B cell (primary cell): ENCODE measurements at regions not wholly inside any gene's neighbourhood (a gene's known extent, or its start where the extent isn't known, plus 50 kb on each side); places are given as distances from the start of the nearest gene placed in this dataset.

Experiments used
- ATAC-seq: fragments of 200-7000 bp; cut with Tn5 transposase; one replicate; pipeline ENCODE4 v1.10.0; 2021; ENCODE audit warnings: low read depth, mild to moderate bottlenecking, moderate number of reproducible peaks, moderate library complexity
- CTCF ChIA-PET: fragments of 350-600 bp; sonication (Branson Sonifier 250); formaldehyde crosslinking; loops from one replicate; lab custom pipeline; 2021; ENCODE audit warnings: antibody characterized with exemption, inconsistent platforms; lab: Charles Lee
- POLR2A ChIA-PET: fragments of 350-600 bp; sonication (Branson Sonifier 250); formaldehyde crosslinking; loops from one replicate; lab custom pipeline; 2021; ENCODE audit warnings: antibody characterized with exemption; lab: Charles Lee
- DNase-seq: peaks from one replicate; pipeline ENCODE4 v3.0.0; 2013
- H2AFZ ChIP-seq: 2 replicates; pipeline ENCODE4 v1.6.1; 2012; ENCODE audit warnings: mild to moderate bottlenecking, low read depth, low read length; ENCODE audit not compliant: insufficient read depth, poor library complexity, severe bottlenecking
- H3K27ac ChIP-seq, 2 donors: 1 replicate in 1 of 2; 2 replicates in 1 of 2; pipeline ENCODE4 v1.5.1; 2012 to 2013; ENCODE audit warnings: low read length in 2 of 2, mild to moderate bottlenecking in 2 of 2, moderate library complexity in 1 of 2
- H3K27me3 ChIP-seq, 4 experiments: fragments of 200-600 bp in 1 of 4; sonication (generic) in 1 of 4; replicated peaks in 1 of 4; 1 replicate in 2 of 4; 2 replicates in 2 of 4; pipeline versions ENCODE4 v1.6.1 to v1.7.0; 2013 to 2016; ENCODE audit warnings: low read length in 3 of 4, mild to moderate bottlenecking in 2 of 4, mixed read lengths in 1 of 4, moderate library complexity in 1 of 4; ENCODE audit not compliant: insufficient read depth in 4 of 4, control insufficient read depth in 3 of 4; ENCODE audit errors: control extremely low read depth in 1 of 4
- H3K36me3 ChIP-seq, 2 experiments: replicated peaks in 1 of 2; 1 replicate in 1 of 2; 2 replicates in 1 of 2; pipeline versions ENCODE4 v1.6.1 to v1.7.1; 2013; ENCODE audit warnings: low read length in 1 of 2; ENCODE audit not compliant: insufficient read depth in 2 of 2, control insufficient read depth in 1 of 2; ENCODE audit errors: control extremely low read depth in 1 of 2, extremely low read depth in 1 of 2
- H3K4me1 ChIP-seq, 2 donors: fragments of 200-600 bp in 1 of 2; sonication (generic) in 1 of 2; 1 replicate in 1 of 2; 2 replicates in 1 of 2; pipeline versions ENCODE4 v1.5.1 to v1.6.1; 2013 to 2017; ENCODE audit warnings: low read length in 2 of 2; ENCODE audit not compliant: control insufficient read depth in 2 of 2, insufficient read depth in 2 of 2
- H3K4me2 ChIP-seq: replicated peaks from 2 replicates; pipeline ENCODE3; 2012; ENCODE audit warnings: mild to moderate bottlenecking, low read depth, low read length; ENCODE audit not compliant: poor library complexity, severe bottlenecking
- H3K4me3 ChIP-seq, 5 experiments: fragments of 200-600 bp in 1 of 5; sonication (generic) in 1 of 5; 1 replicate in 3 of 5; 2 replicates in 2 of 5; pipeline versions ENCODE4 v1.5.1 to v1.7.0; 2011 to 2016; ENCODE audit warnings: low read length in 4 of 5, mild to moderate bottlenecking in 4 of 5, low read depth in 2 of 5, control low read depth in 1 of 5, moderate library complexity in 1 of 5; ENCODE audit not compliant: insufficient read depth in 1 of 5; ENCODE audit errors: control extremely low read depth in 1 of 5, extremely low read depth in 1 of 5
- H3K79me2 ChIP-seq: fragments of 200-600 bp; sonication (generic); one replicate; pipeline ENCODE4 v1.6.0; 2016; ENCODE audit warnings: low read length; ENCODE audit not compliant: control insufficient read depth, insufficient read depth
- H3K9ac ChIP-seq: fragments of 200-600 bp; sonication (generic); 2 replicates; pipeline ENCODE4 v1.6.1; 2017; ENCODE audit warnings: mild to moderate bottlenecking, low read length, moderate library complexity
- H3K9me3 ChIP-seq, 3 donors: one replicate each; pipeline versions ENCODE4 v1.6.1 to v1.7.1; 2013; ENCODE audit warnings: low read length in 2 of 3; ENCODE audit not compliant: control insufficient read depth in 2 of 3, insufficient read depth in 1 of 3; ENCODE audit errors: control extremely low read depth in 1 of 3
- H4K20me1 ChIP-seq: 2 replicates; pipeline ENCODE4 v1.6.0; 2012; ENCODE audit warnings: mild to moderate bottlenecking, low read length; ENCODE audit not compliant: insufficient read depth, control insufficient read depth, poor library complexity, severe bottlenecking
- H3K27ac Mint-ChIP-seq: one replicate; pipeline ENCODE4 v1.8.0; 2021; ENCODE audit warnings: mixed read lengths
- H3K27me3 Mint-ChIP-seq: one replicate; pipeline ENCODE4 v1.8.0; 2021; ENCODE audit warnings: mixed read lengths
- H3K4me1 Mint-ChIP-seq: one replicate; pipeline ENCODE4 v1.8.0; 2021; ENCODE audit warnings: mixed read lengths
- H3K4me3 Mint-ChIP-seq: one replicate; pipeline ENCODE4 v1.8.0; 2021; ENCODE audit warnings: mixed read lengths
- H3K9me3 Mint-ChIP-seq: one replicate; pipeline ENCODE4 v1.8.0; 2022; ENCODE audit warnings: mixed read lengths; ENCODE audit not compliant: insufficient read depth
- EZH2 ChIP-seq: IDR thresholded peaks from 2 replicates; pipeline ENCODE4 v1.6.1; 2012; ENCODE audit warnings: borderline replicate concordance, low read depth, mild to moderate bottlenecking, moderate library complexity, low read length; ENCODE audit not compliant: insufficient read depth, poor library complexity, severe bottlenecking
- WGBS: methylation state at CpG from one replicate; pipeline ENCODE4 v1.1.5; 2013; ENCODE audit warnings: missing lambda C conversion rate; ENCODE audit not compliant: insufficient coverage; 5-methylcytosine and 5-hydroxymethylcytosine counted together
- intact Hi-C: fragments of 100-400 bp; cut with micrococcal nuclease; formaldehyde crosslinking; loops from one replicate; pipeline ENCODE4 v1.10.0; 2022
- TF ChIP-seq, protein P1 (sequence below): fragments of 200-600 bp; IDR thresholded peaks from one replicate; pipeline ENCODE4 v1.8.0; 2022; ENCODE audit warnings: antibody characterized with exemption, mild to moderate bottlenecking

DNA sequence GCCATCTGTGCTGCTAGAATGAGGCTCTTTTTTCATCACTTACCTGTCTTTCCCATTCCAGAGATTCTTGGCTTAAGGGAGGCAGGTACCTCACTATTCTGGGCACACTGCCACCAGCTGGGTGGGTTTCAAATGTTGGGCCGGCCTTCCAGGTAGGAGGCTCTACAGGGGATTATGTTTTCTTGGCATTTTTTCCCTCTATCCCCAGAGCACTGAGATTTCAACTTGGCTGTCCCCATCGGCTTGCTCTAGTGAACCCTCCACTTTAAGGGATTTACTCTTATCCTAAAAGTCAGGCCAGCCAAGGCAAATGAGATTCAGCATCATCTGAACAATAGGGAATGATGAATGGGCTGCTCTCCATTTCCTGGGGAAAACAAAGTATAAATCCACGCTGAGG is 710.1 kb upstream of the CELF2 start:
- H3K36me3 ChIP-seq: no peaks in the 10 kb centered on the region
- H2AFZ ChIP-seq: no peak overlapping the region
- CTCF ChIA-PET: no interaction called here
- Mint-ChIP-seq H3K9me3 (no peaks in the 10 kb centered on the region), H3K27me3 (no peaks in the 10 kb centered on the region), H3K4me3 (no peak overlapping the region), H3K4me1 (no peaks in the 10 kb centered on the region), H3K27ac (no peak overlapping the region)
- H3K4me1 ChIP-seq: no peaks in the 10 kb centered on the region
- ATAC-seq (no peak), DNase-seq (no peak)
- POLR2A ChIA-PET: no interaction called here
- H3K27me3 ChIP-seq: no peaks in the 10 kb centered on the region
- H3K9ac ChIP-seq: no peak overlapping the region
- H3K4me2 ChIP-seq: no peak overlapping the region
- TF ChIP-seq, protein P1, sequence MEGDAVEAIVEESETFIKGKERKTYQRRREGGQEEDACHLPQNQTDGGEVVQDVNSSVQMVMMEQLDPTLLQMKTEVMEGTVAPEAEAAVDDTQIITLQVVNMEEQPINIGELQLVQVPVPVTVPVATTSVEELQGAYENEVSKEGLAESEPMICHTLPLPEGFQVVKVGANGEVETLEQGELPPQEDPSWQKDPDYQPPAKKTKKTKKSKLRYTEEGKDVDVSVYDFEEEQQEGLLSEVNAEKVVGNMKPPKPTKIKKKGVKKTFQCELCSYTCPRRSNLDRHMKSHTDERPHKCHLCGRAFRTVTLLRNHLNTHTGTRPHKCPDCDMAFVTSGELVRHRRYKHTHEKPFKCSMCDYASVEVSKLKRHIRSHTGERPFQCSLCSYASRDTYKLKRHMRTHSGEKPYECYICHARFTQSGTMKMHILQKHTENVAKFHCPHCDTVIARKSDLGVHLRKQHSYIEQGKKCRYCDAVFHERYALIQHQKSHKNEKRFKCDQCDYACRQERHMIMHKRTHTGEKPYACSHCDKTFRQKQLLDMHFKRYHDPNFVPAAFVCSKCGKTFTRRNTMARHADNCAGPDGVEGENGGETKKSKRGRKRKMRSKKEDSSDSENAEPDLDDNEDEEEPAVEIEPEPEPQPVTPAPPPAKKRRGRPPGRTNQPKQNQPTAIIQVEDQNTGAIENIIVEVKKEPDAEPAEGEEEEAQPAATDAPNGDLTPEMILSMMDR: no peak
- TF ChIP-seq EZH2: no peak
- no peak overlapping the region for H3K4me3 ChIP-seq
- H4K20me1 ChIP-seq: no peaks in the 10 kb centered on the region
- H3K79me2 ChIP-seq: no peaks in the 10 kb centered on the region
- intact Hi-C loops: no loop called here
- no peak overlapping the region for H3K27ac ChIP-seq
- WGBS: no CpG with 5 or more reads among the region's 3 CpGs
- H3K9me3 ChIP-seq: peaks cover 0 to 5% (median 0%) of the 10 kb centered on the region in 3 donors

DNA sequence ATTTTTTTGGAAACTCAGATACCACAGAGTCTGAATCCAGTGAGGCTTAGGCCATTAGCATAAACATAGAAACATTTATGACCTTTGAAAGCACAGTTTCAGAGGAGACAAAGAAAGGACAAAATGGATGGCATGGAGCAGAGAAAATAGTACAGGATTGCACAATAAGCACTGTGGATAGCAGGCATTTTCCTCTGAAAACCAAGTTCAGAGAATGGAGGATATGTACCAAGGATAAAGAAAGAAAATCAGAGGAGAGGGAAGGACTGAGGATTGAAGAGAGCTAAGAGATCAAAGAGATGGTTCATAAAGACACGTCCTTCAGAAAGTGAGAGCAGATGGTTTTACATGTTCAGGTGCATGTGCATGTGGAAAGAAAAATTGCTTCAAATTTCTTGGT is 707.2 kb upstream of the CELF2 start:
- DNase-seq: no peak
- Mint-ChIP-seq H3K27ac (no peak overlapping the region), H3K9me3 (no peaks in the 10 kb centered on the region), H3K4me3 (no peak overlapping the region), H3K4me1 (no peaks in the 10 kb centered on the region), H3K27me3 (no peaks in the 10 kb centered on the region)
- no peak for TF ChIP-seq EZH2
- TF ChIP-seq, protein P1: no peak
- WGBS: 60% methylated on average over 1 of the region's 1 CpG
- H2AFZ ChIP-seq: no peak overlapping the region
- ChIA-PET POLR2A (no interaction called here), CTCF (no interaction called here)
- H3K27ac ChIP-seq: no peak overlapping the region
- no peak overlapping the region for H3K4me3 ChIP-seq
- no peak overlapping the region for H3K4me2 ChIP-seq
- no peak for ATAC-seq
- no peaks in the 10 kb centered on the region for H3K79me2 ChIP-seq
- H4K20me1 ChIP-seq: no peaks in the 10 kb centered on the region
- H3K27me3 ChIP-seq: no peaks in the 10 kb centered on the region
- no peak overlapping the region for H3K9ac ChIP-seq
- no peaks in the 10 kb centered on the region for H3K36me3 ChIP-seq
- no peaks in the 10 kb centered on the region for H3K4me1 ChIP-seq
- intact Hi-C loops: no loop called here
- H3K9me3 ChIP-seq: peaks cover 0 to 5% (median 0%) of the 10 kb centered on the region in 3 donors
